Tibial nerve (tissue), 4 donors: ENCODE measurements at regions not wholly inside any gene's neighbourhood (a gene's known extent, or its start where the extent isn't known, plus 50 kb on each side); places are given as distances from the start of the nearest gene placed in this dataset.

Experiments
- DNase-seq, 2 donors: peaks; one replicate each; pipeline ENCODE4 v3.0.0-alpha.2; 2019; ENCODE audit warnings: low spot score in 2 of 2
- H3K27ac ChIP-seq, 4 donors: fragments of 200-600 bp; sonication (generic) in 3 of 4; one replicate each; pipeline ENCODE4 v1.5.1; 2017 to 2019; ENCODE audit warnings: mild to moderate bottlenecking in 1 of 4
- H3K27me3 ChIP-seq, 2 donors: fragments of 200-600 bp; sonication (generic) in 1 of 2; one replicate each; pipeline versions ENCODE4 v1.5.1 to v1.6.0; 2017 to 2019
- H3K36me3 ChIP-seq, 3 donors: fragments of 200-600 bp; sonication (generic); one replicate each; pipeline ENCODE4 v1.5.1; 2018 to 2019
- H3K4me1 ChIP-seq, 4 donors: fragments of 200-600 bp; sonication (generic) in 3 of 4; one replicate each; pipeline ENCODE4 v1.5.1; 2017 to 2019
- H3K4me3 ChIP-seq, 4 donors: fragments of 200-600 bp; sonication (generic) in 3 of 4; one replicate each; pipeline ENCODE4 v1.5.1; 2017 to 2019; ENCODE audit warnings: mild to moderate bottlenecking in 1 of 4, moderate library complexity in 1 of 4
- H3K9me3 ChIP-seq, 4 donors: fragments of 200-600 bp; sonication (generic) in 3 of 4; one replicate each; pipeline ENCODE4 v1.5.1; 2017 to 2019
- CTCF ChIP-seq, 5 experiments: fragments of 200-600 bp in 3 of 5; fragments of 450-650 bp in 2 of 5; sonication (generic) in 3 of 5; IDR thresholded peaks; one replicate each; pipeline ENCODE4 v1.5.1; 2016 to 2019; ENCODE audit warnings: antibody characterized with exemption in 5 of 5, mild to moderate bottlenecking in 3 of 5, moderate library complexity in 2 of 5
- EP300 ChIP-seq, 2 donors: sonication (generic); formaldehyde crosslinking; IDR thresholded peaks; one replicate each; pipeline ENCODE4 v1.6.1; 2017; ENCODE audit warnings: antibody characterized with exemption in 2 of 2, mild to moderate bottlenecking in 1 of 2
- POLR2A ChIP-seq, 2 donors: fragments of 450-650 bp; IDR thresholded peaks; one replicate each; pipeline ENCODE4 v1.6.1; 2017; ENCODE audit warnings: antibody characterized with exemption in 2 of 2, mild to moderate bottlenecking in 2 of 2, moderate library complexity in 2 of 2
- WGBS, 2 donors: methylation state at CpG; one replicate each; pipeline ENCODE4 v1.1.5; 2018; 5-methylcytosine and 5-hydroxymethylcytosine counted together

DNA sequence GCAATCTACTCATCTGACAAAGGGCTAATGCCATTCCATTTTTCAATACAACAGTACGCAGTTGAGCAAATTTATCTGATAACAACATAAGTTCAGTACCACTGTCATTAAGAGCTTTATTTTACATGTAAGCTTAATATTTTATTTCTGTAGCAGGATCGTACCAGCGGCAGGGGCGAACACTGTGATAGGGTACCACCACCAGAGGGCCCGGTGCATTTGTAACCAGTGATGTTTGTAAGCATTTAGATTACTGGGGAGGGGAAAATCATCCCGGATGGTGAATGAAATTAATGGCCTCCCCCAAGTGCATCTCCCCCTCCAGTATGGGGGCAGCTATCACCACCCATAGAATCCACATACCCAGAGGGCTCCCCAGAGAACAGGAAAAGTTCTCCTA is 179.0 kb downstream of the ADGRA3 start:
- TF ChIP-seq POLR2A (IDR thresholded peaks at IDR 0.05) (no peak), CTCF (IDR thresholded peaks at IDR 0.05) (no peak)
- Histone ChIP-seq H3K27me3 (no peaks in the 10 kb centered on the region), H3K4me3 (no peak overlapping the region), H3K36me3 (no peaks in the 10 kb centered on the region), H3K9me3 (no peaks in the 10 kb centered on the region), H3K27ac (no peak overlapping the region), H3K4me1 (no peaks in the 10 kb centered on the region)
- no peak for DNase-seq
- WGBS, 2 donors = 94 to 95% methylated on average over 6 of the region's 6 CpGs

DNA sequence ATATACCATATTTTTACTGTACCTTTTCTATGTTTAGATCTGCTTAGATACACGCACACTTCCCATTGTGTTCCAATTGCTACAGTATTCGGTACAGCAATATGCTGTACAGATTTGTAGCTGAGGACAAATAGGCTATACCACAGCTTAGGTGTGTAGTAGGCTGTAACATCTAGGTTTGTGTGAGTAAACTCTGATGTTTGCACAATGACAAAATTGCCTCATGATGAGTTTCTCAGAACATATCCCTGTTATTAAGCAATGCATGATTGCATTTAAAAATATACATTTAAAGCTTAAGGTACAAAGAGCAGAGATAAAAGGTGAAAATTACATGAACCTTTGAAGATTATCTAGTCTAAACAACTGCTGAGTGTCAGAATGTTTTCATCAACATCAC is 181.7 kb downstream of the ADGRA3 start:
- H3K27me3 ChIP-seq = no peaks in the 10 kb centered on the region
- H3K4me1 ChIP-seq = no peaks in the 10 kb centered on the region
- no peak for TF ChIP-seq EP300 (IDR thresholded peaks at IDR 0.05)
- H3K27ac ChIP-seq = no peak overlapping the region
- no peaks in the 10 kb centered on the region for H3K9me3 ChIP-seq
- no peaks in the 10 kb centered on the region for H3K36me3 ChIP-seq
- no peak overlapping the region for H3K4me3 ChIP-seq
- no peak for DNase-seq
- 95% methylated on average over 2 of the region's 2 CpGs for WGBS, 2 donors

GRCh38 chr4:22324422-22324821 is 191.4 kb downstream of the ADGRA3 start:
- no peak overlapping the region for H3K27ac ChIP-seq
- TF ChIP-seq CTCF (IDR thresholded peaks at IDR 0.05) (no peak), EP300 (IDR thresholded peaks at IDR 0.05) (no peak), POLR2A (IDR thresholded peaks at IDR 0.05) (no peak)
- 63 to 73% methylated on average over 1 of the region's 1 CpG for WGBS, 2 donors

GRCh38 chr4:22323691-22324090 is 192.2 kb downstream of the ADGRA3 start:
- 73 to 76% methylated on average over 2 of the region's 2 CpGs for WGBS, 2 donors

More at GRCh38 chr4:22324422-22324821, 191.4 kb downstream of the ADGRA3 start:
- H3K36me3 ChIP-seq = no peaks in the 10 kb centered on the region
- H3K9me3 ChIP-seq = no peaks in the 10 kb centered on the region
- H3K4me3 ChIP-seq = no peak overlapping the region
- H3K4me1 ChIP-seq = no peaks in the 10 kb centered on the region
- DNase-seq = no peak
- no peaks in the 10 kb centered on the region for H3K27me3 ChIP-seq

GRCh38 chr4:22322996-22323395 is 192.9 kb downstream of the ADGRA3 start:
- H3K9me3 ChIP-seq = no peaks in the 10 kb centered on the region
- DNase-seq = no peak
- H3K27me3 ChIP-seq = no peaks in the 10 kb centered on the region
- H3K4me1 ChIP-seq = no peaks in the 10 kb centered on the region
- no peak overlapping the region for H3K27ac ChIP-seq
- no peak overlapping the region for H3K4me3 ChIP-seq
- TF ChIP-seq EP300 (IDR thresholded peaks at IDR 0.05) (no peak), CTCF (IDR thresholded peaks at IDR 0.05) (no peak)
- no peaks in the 10 kb centered on the region for H3K36me3 ChIP-seq
- 32 to 67% methylated on average over 1 of the region's 1 CpG for WGBS, 2 donors

More at GRCh38 chr4:22323691-22324090, 192.2 kb downstream of the ADGRA3 start:
- Histone ChIP-seq H3K4me1 (no peaks in the 10 kb centered on the region), H3K9me3 (no peaks in the 10 kb centered on the region), H3K27me3 (no peaks in the 10 kb centered on the region), H3K27ac (no peak overlapping the region), H3K4me3 (no peak overlapping the region), H3K36me3 (no peaks in the 10 kb centered on the region)
- no peak for DNase-seq
- no peak for TF ChIP-seq CTCF (IDR thresholded peaks at IDR 0.05)

GRCh38 chr4:22315628-22316027 is 200.2 kb downstream of the ADGRA3 start:
- H3K36me3 ChIP-seq = no peaks in the 10 kb centered on the region
- TF ChIP-seq CTCF (IDR thresholded peaks at IDR 0.05) = no peak
- no peak for TF ChIP-seq EP300 (IDR thresholded peaks at IDR 0.05)
- no peak for TF ChIP-seq POLR2A (IDR thresholded peaks at IDR 0.05)
- no peaks in the 10 kb centered on the region for H3K4me1 ChIP-seq
- H3K4me3 ChIP-seq = no peak overlapping the region
- H3K27me3 ChIP-seq = no peaks in the 10 kb centered on the region
- no peak for DNase-seq
- no peaks in the 10 kb centered on the region for H3K9me3 ChIP-seq
- H3K27ac ChIP-seq = no peak overlapping the region
- 32 to 42% methylated on average over 2 of the region's 2 CpGs for WGBS, 2 donors
